Fibroblast of villous mesenchyme (primary cell): ENCODE measurements at regions not wholly inside any gene's neighbourhood (a gene's known extent, or its start where the extent isn't known, plus 50 kb on each side); places are given as distances from the start of the nearest gene placed in this dataset.

Experiments used
- DNase-seq: peaks from one replicate; pipeline ENCODE4 v3.0.0-alpha.2; 2010; ENCODE audit warnings: low read depth
- H3K4me3 ChIP-seq: 2 replicates; pipeline ENCODE4 v1.5.1; 2011; ENCODE audit warnings: low read depth, mild to moderate bottlenecking, low read length
- TF ChIP-seq, protein P1 (sequence below): IDR thresholded peaks from 2 replicates; pipeline ENCODE4 v1.5.1; 2012; ENCODE audit warnings: low read depth, mild to moderate bottlenecking, low read length; ENCODE audit not compliant: insufficient read depth

DNA sequence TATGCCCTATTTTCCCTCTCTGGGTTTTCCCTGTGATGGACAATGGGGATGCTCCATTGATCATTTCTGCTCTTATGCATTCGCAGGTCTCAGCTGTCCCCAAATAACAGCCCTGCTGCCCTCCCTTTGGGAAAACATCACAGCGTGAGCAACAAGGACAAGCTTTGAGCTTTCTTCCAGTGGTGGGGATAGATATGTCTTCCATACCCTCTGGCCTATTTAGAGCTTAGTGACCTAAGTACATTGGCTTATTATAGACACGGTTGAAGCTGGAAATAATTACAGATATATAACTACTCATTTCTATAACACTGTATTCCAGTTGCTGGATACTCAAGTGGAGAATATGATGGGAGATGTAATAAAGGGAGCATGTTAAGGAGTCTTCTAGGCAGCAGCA lies 304.3 kb upstream of the MGAT5 start:
- no peak for DNase-seq
- TF ChIP-seq, protein P1, sequence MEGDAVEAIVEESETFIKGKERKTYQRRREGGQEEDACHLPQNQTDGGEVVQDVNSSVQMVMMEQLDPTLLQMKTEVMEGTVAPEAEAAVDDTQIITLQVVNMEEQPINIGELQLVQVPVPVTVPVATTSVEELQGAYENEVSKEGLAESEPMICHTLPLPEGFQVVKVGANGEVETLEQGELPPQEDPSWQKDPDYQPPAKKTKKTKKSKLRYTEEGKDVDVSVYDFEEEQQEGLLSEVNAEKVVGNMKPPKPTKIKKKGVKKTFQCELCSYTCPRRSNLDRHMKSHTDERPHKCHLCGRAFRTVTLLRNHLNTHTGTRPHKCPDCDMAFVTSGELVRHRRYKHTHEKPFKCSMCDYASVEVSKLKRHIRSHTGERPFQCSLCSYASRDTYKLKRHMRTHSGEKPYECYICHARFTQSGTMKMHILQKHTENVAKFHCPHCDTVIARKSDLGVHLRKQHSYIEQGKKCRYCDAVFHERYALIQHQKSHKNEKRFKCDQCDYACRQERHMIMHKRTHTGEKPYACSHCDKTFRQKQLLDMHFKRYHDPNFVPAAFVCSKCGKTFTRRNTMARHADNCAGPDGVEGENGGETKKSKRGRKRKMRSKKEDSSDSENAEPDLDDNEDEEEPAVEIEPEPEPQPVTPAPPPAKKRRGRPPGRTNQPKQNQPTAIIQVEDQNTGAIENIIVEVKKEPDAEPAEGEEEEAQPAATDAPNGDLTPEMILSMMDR, result no peak
- no peak overlapping the region for H3K4me3 ChIP-seq

DNA sequence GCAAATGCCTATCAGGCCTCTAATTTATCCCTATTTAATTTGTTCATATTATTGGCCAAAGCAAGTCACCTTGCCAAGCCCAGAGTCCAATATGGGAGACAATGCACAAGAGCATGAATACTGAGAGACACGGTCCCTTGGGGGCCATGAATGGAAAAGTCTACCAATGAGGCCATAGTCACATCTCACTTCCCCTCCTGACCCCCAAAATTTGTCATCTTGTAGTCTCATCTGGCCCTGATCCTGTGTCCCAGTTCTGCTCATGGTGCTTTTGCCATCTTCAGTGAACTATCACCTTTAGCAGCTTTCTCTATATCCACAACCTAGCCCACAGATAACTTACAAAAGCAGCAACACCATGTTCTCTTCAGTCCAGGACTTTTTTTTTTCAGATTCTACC lies 302.7 kb upstream of the MGAT5 start:
- no peak overlapping the region for H3K4me3 ChIP-seq
- TF ChIP-seq, protein P1, result no peak
- no peak for DNase-seq

DNA sequence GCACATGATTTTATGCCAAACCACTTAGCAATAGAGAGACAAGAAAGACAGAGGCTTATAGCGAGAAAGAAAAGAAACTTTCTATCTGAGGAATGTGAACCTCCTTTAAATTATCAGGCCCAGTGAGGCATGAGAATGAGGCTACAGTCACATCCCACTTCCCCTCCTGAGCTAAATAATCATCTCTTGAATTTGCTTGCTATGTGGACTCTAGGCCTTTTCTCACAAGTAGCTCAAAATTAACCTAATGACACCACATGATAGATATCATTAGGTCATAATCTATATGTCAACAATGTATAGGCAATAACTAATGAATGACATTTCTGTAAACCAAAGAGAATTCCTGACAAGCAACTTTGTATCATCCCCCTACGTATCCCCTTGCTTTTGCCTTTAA lies 301.5 kb upstream of the MGAT5 start:
- TF ChIP-seq, protein P1, result no peak
- H3K4me3 ChIP-seq, result no peak overlapping the region
- no peak for DNase-seq

DNA sequence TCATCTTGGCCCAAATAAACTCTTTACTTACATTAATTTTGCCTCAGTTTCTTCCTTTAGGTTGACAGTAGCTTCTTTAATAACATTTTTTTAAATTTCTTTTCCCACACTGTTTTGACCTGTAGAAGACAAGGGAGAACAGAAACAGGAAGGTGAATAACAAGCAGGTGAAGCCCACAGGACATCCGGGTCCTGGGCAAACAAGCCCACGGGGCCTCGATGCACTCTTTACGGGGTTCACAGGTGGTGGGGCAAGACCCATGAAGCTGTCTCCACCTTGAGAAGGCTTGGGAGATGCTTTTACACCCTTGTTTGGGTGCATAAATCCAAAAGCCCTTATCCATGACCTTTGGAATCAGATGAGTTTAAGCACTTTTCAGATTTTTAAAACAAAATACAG lies 301.0 kb upstream of the MGAT5 start:
- TF ChIP-seq, protein P1, result no peak
- no peak for DNase-seq
- H3K4me3 ChIP-seq, result no peak overlapping the region

DNA sequence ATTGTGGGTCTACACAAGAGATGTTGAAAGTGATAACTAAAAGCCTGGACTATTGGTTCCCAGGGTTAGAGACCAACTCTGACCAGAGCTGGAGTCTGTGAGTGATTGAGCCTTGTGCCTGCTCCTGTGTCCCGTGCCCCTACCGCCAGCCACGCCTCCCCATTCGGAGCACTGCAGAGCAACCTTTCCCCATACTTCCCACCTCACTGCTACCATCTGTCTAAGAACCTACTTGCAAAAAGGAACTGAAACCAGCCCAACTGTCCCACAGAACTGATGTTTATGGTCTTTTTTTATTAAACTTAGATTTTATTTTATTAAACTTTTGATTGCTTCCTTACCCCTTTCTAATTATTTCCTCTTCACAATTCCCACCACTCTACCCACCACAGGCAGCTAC lies 300.3 kb upstream of the MGAT5 start:
- TF ChIP-seq, protein P1, result no peak
- no peak overlapping the region for H3K4me3 ChIP-seq

DNA sequence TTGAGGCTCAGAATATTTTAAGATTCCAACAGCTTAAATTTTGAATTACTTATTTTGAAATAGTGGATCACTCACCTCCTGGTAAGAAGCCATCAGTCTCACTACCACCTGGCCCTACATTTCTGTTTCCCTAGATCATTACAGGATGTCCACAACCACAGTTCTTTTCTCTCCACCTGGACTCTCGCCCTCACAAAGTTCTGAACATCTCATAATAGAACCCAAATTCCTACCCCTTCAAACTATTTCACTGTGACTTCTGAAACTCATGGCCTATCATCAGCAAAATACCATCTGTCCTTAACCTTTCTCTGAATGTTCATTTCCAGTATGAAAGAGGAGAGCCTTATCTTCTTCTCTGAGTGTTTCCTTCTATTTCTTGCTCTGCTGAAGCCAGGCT lies 299.2 kb upstream of the MGAT5 start:
- no peak overlapping the region for H3K4me3 ChIP-seq
- TF ChIP-seq, protein P1, result no peak
- no peak for DNase-seq

More for the DNA sequence above, 300.3 kb upstream of the MGAT5 start:
- DNase-seq, result no peak

DNA sequence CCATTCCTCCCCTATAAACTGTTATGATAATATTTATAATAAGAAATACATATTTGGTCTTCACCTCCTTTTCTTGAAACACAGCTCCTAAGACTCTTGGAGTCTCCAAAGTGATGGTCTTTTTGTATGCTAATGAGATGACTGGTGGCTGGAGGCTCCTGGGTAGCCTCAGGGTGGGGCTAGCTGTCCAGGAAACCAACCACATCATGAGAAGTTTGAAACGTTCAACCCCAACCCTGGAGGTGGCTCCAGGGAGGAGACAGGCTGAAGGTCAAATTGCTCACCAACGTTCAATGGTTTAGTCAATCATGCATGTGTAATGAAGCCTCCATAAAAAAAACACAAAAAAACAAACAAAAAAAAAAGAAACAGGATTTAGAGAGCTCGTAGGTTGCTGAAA lies 298.7 kb upstream of the MGAT5 start:
- no peak overlapping the region for H3K4me3 ChIP-seq
- TF ChIP-seq, protein P1, result no peak
- DNase-seq, result no peak
